ENCODE measurements at regions not wholly inside any gene's neighbourhood (a gene's known extent, or its start where the extent isn't known, plus 50 kb on each side); places are given as distances from the start of the nearest gene placed in this dataset.

GRCh38 chr13:34137200-34137599 is 319.3 kb downstream of the RFC3 start:
- DNase-seq (ENCODE audit: low spot score): no peak
- H3K27ac ChIP-seq (ENCODE audit: low read depth in 1 of 2, low read length in 2 of 2): no peak overlapping the region
- TF ChIP-seq SP1 (IDR thresholded peaks at IDR 0.05): no peak
- TF ChIP-seq TAF1 (conservative IDR thresholded peaks at IDR 0.05): no peak
- no peak for TF ChIP-seq FOXA2 (IDR thresholded peaks at IDR 0.05)
- TF ChIP-seq ATF3 (IDR thresholded peaks at IDR 0.05): no peak
- TF ChIP-seq RAD21 (IDR thresholded peaks at IDR 0.05): no peak
- TF ChIP-seq REST (IDR thresholded peaks at IDR 0.05): no peak
- TF ChIP-seq HNF4G (IDR thresholded peaks at IDR 0.05): no peak
- no peak for TF ChIP-seq MAX (IDR thresholded peaks at IDR 0.05)
- H3K27me3 ChIP-seq (ENCODE audit: control insufficient read depth in 4 of 4, insufficient read depth in 4 of 4, low read length in 3 of 4): no peaks in the 10 kb centered on the region
- no peak overlapping the region for H3K4me3 ChIP-seq (ENCODE audit: low read depth in 1 of 3, low read length in 3 of 3)
- no peak overlapping the region for H3K9ac ChIP-seq (ENCODE audit: low read depth in 1 of 2, low read length in 2 of 2)
- H3K36me3 ChIP-seq (ENCODE audit: control insufficient read depth in 4 of 4, insufficient read depth in 3 of 4, low read depth in 1 of 4, low read length in 3 of 4): no peaks in the 10 kb centered on the region
- no peaks in the 10 kb centered on the region for H3K4me1 ChIP-seq (ENCODE audit: control insufficient read depth in 4 of 4, insufficient read depth in 4 of 4, low read length in 3 of 4)
- H3K9me3 ChIP-seq (ENCODE audit: control insufficient read depth in 4 of 4, low read length in 3 of 4): peaks cover 0 to 4% (median 2%) of the 10 kb centered on the region in 4 donors
- WGBS: 83% methylated on average over 2 of the region's 2 CpGs

GRCh38 chr13:34139660-34140227 is 321.8 kb downstream of the RFC3 start:
- H3K4me3 ChIP-seq (ENCODE audit: low read depth in 1 of 3, low read length in 3 of 3): no peak overlapping the region
- peaks cover 0 to 4% (median 2%) of the 10 kb centered on the region in 4 donors for H3K9me3 ChIP-seq (ENCODE audit: control insufficient read depth in 4 of 4, low read length in 3 of 4)
- no peaks in the 10 kb centered on the region for H3K36me3 ChIP-seq (ENCODE audit: control insufficient read depth in 4 of 4, insufficient read depth in 3 of 4, low read depth in 1 of 4, low read length in 3 of 4)
- WGBS: 69% methylated on average over 4 of the region's 4 CpGs
- no peaks in the 10 kb centered on the region for H3K27me3 ChIP-seq (ENCODE audit: control insufficient read depth in 4 of 4, insufficient read depth in 4 of 4, low read length in 3 of 4)
- no peak for TF ChIP-seq ZBTB33 (IDR thresholded peaks at IDR 0.05)
- no peak for TF ChIP-seq CTCF (IDR thresholded peaks at IDR 0.05; ENCODE audit: low read depth, low read length, missing input control)
- TF ChIP-seq HNF4A (conservative IDR thresholded peaks at IDR 0.05): no peak
- TF ChIP-seq FOXA1 (IDR thresholded peaks at IDR 0.05): no peak
- no peak for TF ChIP-seq TAF1 (conservative IDR thresholded peaks at IDR 0.05)
- no peak for TF ChIP-seq FOXA2 (IDR thresholded peaks at IDR 0.05)
- TF ChIP-seq ATF3 (IDR thresholded peaks at IDR 0.05): no peak
- TF ChIP-seq RAD21 (IDR thresholded peaks at IDR 0.05): no peak
- no peak overlapping the region for H3K27ac ChIP-seq (ENCODE audit: low read depth in 1 of 2, low read length in 2 of 2)
- H3K9ac ChIP-seq (ENCODE audit: low read depth in 1 of 2, low read length in 2 of 2): no peak overlapping the region
- H3K4me1 ChIP-seq (ENCODE audit: control insufficient read depth in 4 of 4, insufficient read depth in 4 of 4, low read length in 3 of 4): no peaks in the 10 kb centered on the region
- no peak for DNase-seq (ENCODE audit: low spot score)

Data from liver (tissue), 8 donors.